GM10248 (cell line): ENCODE measurements at regions not wholly inside any gene's neighbourhood (a gene's known extent, or its start where the extent isn't known, plus 50 kb on each side); places are given as distances from the start of the nearest gene placed in this dataset.

Experiments used
- CTCF ChIA-PET: fragments of 300-600 bp; sonication (Branson Sonifier 250); formaldehyde crosslinking; extraction: SDS; loops from one replicate; lab custom pipeline; 2021; ENCODE audit warnings: antibody characterized with exemption; lab: Yijun Ruan, JAX
- POLR2A ChIA-PET: fragments of 350-650 bp; sonication (Branson Sonifier 250); formaldehyde crosslinking; extraction: SDS; loops from one replicate; lab custom pipeline; 2020; ENCODE audit warnings: antibody characterized with exemption; lab: Yijun Ruan, JAX
- DNase-seq: peaks from one replicate; pipeline ENCODE4 v3.0.0; 2012; ENCODE audit errors: extremely low spot score
- CTCF ChIP-seq: IDR thresholded peaks from 2 replicates; pipeline ENCODE4 v1.5.1; 2012; ENCODE audit warnings: mild to moderate bottlenecking, low read depth; ENCODE audit errors: extremely low read depth, missing control alignments, control extremely low read depth

- ChIA-PET CTCF (interaction anchor here (1.0 kb wide), 1 partner anchor 28 kb away, joined by 3 read pairs; no protein-coding TSS in a partner anchor), POLR2A (no interaction called here)
- no peak for DNase-seq
- no peak for TF ChIP-seq CTCF
These were observed 154.3 kb upstream of the CASK start for GRCh38 chrX:42077675-42078074.

GRCh38 chrX:42075032-42075431 lies 151.7 kb upstream of the CASK start:
- CTCF ChIA-PET: interaction anchor here (1.3 kb wide), 1 partner anchor 53 kb away, joined by 3 read pairs; no protein-coding TSS in a partner anchor

GRCh38 chrX:42073448-42073847 lies 150.1 kb upstream of the CASK start:
- ChIA-PET POLR2A (no interaction called here), CTCF (interaction anchor here (1.3 kb wide), 1 partner anchor 52 kb away, joined by 3 read pairs; no protein-coding TSS in a partner anchor)
- DNase-seq: no peak
- TF ChIP-seq CTCF: no peak

More at GRCh38 chrX:42075032-42075431, 151.7 kb upstream of the CASK start:
- no peak for TF ChIP-seq CTCF
- no peak for DNase-seq
- POLR2A ChIA-PET: no interaction called here

GRCh38 chrX:42070866-42071265 lies 147.5 kb upstream of the CASK start:
- no peak for TF ChIP-seq CTCF
- ChIA-PET CTCF (no interaction called here), POLR2A (no interaction called here)
- no peak for DNase-seq

- POLR2A ChIA-PET: no interaction called here
- no peak for TF ChIP-seq CTCF
- DNase-seq: no peak
- CTCF ChIA-PET: interaction anchor here (1.6 kb wide), 1 partner anchor 18 kb away, joined by 3 read pairs; no protein-coding TSS in a partner anchor
These were observed 130.9 kb upstream of the CASK start for GRCh38 chrX:42054256-42054655.

GRCh38 chrX:42050345-42050744 lies 127.0 kb upstream of the CASK start:
- POLR2A ChIA-PET: no interaction called here

More at GRCh38 chrX:42050345-42050744, 127.0 kb upstream of the CASK start:
- no peak for TF ChIP-seq CTCF
- CTCF ChIA-PET: no interaction called here
- DNase-seq: no peak
